SK-N-SH treated with all-trans-retinoic acid at 6 μM for 48 hours (cell line): ENCODE measurements at regions not wholly inside any gene's neighbourhood (a gene's known extent, or its start where the extent isn't known, plus 50 kb on each side); places are given as distances from the start of the nearest gene placed in this dataset.

ENCODE experiments used
- ATAC-seq: fragments of 200-7000 bp; cut with Tn5 transposase; 3 replicates; pipeline ENCODE4 v1.9.1; 2020; ENCODE audit warnings: mild to moderate bottlenecking, moderate library complexity
- ARNTL ChIP-seq: fragments of 450-650 bp; formaldehyde crosslinking; IDR thresholded peaks from 2 replicates; pipeline ENCODE4 v1.5.0; 2020; ENCODE audit warnings: low read depth, mild to moderate bottlenecking, moderate library complexity, borderline replicate concordance
- BACH2 ChIP-seq: fragments of 250-450 bp; sonication (Bioruptor Pico); IDR thresholded peaks from 2 replicates; pipeline ENCODE4 v1.9.0; 2021; ENCODE audit warnings: mild to moderate bottlenecking, borderline replicate concordance
- CREB5 ChIP-seq: fragments of 250-450 bp; sonication (Bioruptor Pico); IDR thresholded peaks from 2 replicates; pipeline ENCODE4 v1.5.1; 2020; ENCODE audit warnings: low read depth, mild to moderate bottlenecking, moderate library complexity
- CSDC2 ChIP-seq: fragments of 250-450 bp; sonication (Bioruptor Pico); IDR thresholded peaks from 2 replicates; pipeline ENCODE4 v1.5.0; 2020; ENCODE audit warnings: mild to moderate bottlenecking, moderate library complexity
- ESRRG ChIP-seq: fragments of 250-450 bp; sonication (Bioruptor Pico); IDR thresholded peaks from 2 replicates; pipeline ENCODE4 v1.6.1; 2021; ENCODE audit warnings: mild to moderate bottlenecking
- GLIS3 ChIP-seq: fragments of 250-450 bp; sonication (Bioruptor Pico); IDR thresholded peaks from 2 replicates; pipeline ENCODE4 v1.5.0; 2020; ENCODE audit warnings: mild to moderate bottlenecking, moderate library complexity
- ISL1 ChIP-seq: fragments of 250-450 bp; sonication (Bioruptor Pico); IDR thresholded peaks from 2 replicates; pipeline ENCODE4 v2.1.2; 2022; ENCODE audit warnings: mild to moderate bottlenecking, moderate library complexity
- OSR1 ChIP-seq: fragments of 250-450 bp; sonication (Bioruptor Pico); IDR thresholded peaks from 2 replicates; pipeline ENCODE4 v1.8.0; 2022; ENCODE audit warnings: moderate library complexity, mild to moderate bottlenecking, inconsistent platforms
- POU6F1 ChIP-seq: fragments of 250-450 bp; sonication (Bioruptor Pico); IDR thresholded peaks from 2 replicates; pipeline ENCODE4 v1.8.0; 2021; ENCODE audit warnings: low read depth, mild to moderate bottlenecking, moderate library complexity, borderline replicate concordance
- PPARA ChIP-seq: fragments of 250-450 bp; sonication (Bioruptor Pico); IDR thresholded peaks from 2 replicates; pipeline ENCODE4 v1.5.0; 2020; ENCODE audit warnings: mild to moderate bottlenecking, borderline replicate concordance
- RARB ChIP-seq: fragments of 250-450 bp; sonication (Bioruptor Pico); IDR thresholded peaks from 2 replicates; pipeline ENCODE4 v1.8.0; 2021; ENCODE audit warnings: mild to moderate bottlenecking, moderate library complexity
- SNAI2 ChIP-seq: fragments of 250-450 bp; sonication (Bioruptor Pico); IDR thresholded peaks from 2 replicates; pipeline ENCODE4 v1.5.0; 2020; ENCODE audit warnings: mild to moderate bottlenecking, moderate library complexity
- TCF4 ChIP-seq: fragments of 250-450 bp; sonication (Bioruptor Pico); IDR thresholded peaks from 2 replicates; pipeline ENCODE4 v1.8.0; 2021; ENCODE audit warnings: mild to moderate bottlenecking, moderate library complexity, borderline replicate concordance
- TOX ChIP-seq: fragments of 250-450 bp; sonication (Bioruptor Pico); IDR thresholded peaks from 2 replicates; pipeline ENCODE4 v1.8.0; 2021; ENCODE audit warnings: mild to moderate bottlenecking, moderate library complexity, borderline replicate concordance
- ZFP30 ChIP-seq: fragments of 450-650 bp; formaldehyde crosslinking; IDR thresholded peaks from 2 replicates; pipeline ENCODE4 v1.5.0; 2022; ENCODE audit warnings: mild to moderate bottlenecking, moderate library complexity
- ZNF565 ChIP-seq: fragments of 450-650 bp; formaldehyde crosslinking; conservative IDR thresholded peaks from 2 replicates; pipeline ENCODE4 v1.5.0; 2020; ENCODE audit warnings: low read depth, mild to moderate bottlenecking, moderate library complexity
- ZNF70 ChIP-seq: fragments of 450-650 bp; formaldehyde crosslinking; IDR thresholded peaks from 2 replicates; pipeline ENCODE4 v1.5.0; 2020; ENCODE audit warnings: mild to moderate bottlenecking, moderate library complexity
- ZNF8 ChIP-seq: fragments of 450-650 bp; formaldehyde crosslinking; IDR thresholded peaks from 2 replicates; pipeline ENCODE4 v1.5.0; 2020; ENCODE audit warnings: mild to moderate bottlenecking, moderate library complexity
- TF ChIP-seq, protein P1 (sequence below): fragments of 250-450 bp; sonication (Bioruptor Pico); IDR thresholded peaks from 2 replicates; pipeline ENCODE4 v1.5.0; 2020; ENCODE audit warnings: mild to moderate bottlenecking, moderate library complexity
- TF ChIP-seq, protein P2 (sequence below): fragments of 250-450 bp; sonication (Bioruptor Pico); IDR thresholded peaks from 2 replicates; pipeline ENCODE4 v1.5.1; 2021; ENCODE audit warnings: mild to moderate bottlenecking, moderate library complexity

DNA sequence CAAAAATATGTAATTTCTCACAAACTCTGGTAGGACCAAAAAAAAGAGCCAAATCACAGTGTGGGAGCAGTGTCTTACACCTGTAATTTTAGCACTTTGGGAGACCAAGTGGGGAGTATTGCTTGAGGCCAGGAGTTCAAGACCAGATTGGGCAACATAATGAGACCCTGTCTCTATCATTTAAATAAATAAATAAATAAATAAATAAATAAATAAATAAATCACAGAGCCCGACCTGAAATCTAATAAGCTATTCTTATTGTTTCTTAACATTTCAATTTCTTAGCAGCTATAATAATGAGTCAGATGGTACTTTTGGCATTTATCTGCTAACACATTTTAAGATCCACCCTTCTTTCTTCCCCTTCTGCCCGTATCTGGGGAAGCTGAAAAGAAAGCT, 1229.6 kb downstream of the SUCLG1 start (continued):
- TF ChIP-seq, protein P1, sequence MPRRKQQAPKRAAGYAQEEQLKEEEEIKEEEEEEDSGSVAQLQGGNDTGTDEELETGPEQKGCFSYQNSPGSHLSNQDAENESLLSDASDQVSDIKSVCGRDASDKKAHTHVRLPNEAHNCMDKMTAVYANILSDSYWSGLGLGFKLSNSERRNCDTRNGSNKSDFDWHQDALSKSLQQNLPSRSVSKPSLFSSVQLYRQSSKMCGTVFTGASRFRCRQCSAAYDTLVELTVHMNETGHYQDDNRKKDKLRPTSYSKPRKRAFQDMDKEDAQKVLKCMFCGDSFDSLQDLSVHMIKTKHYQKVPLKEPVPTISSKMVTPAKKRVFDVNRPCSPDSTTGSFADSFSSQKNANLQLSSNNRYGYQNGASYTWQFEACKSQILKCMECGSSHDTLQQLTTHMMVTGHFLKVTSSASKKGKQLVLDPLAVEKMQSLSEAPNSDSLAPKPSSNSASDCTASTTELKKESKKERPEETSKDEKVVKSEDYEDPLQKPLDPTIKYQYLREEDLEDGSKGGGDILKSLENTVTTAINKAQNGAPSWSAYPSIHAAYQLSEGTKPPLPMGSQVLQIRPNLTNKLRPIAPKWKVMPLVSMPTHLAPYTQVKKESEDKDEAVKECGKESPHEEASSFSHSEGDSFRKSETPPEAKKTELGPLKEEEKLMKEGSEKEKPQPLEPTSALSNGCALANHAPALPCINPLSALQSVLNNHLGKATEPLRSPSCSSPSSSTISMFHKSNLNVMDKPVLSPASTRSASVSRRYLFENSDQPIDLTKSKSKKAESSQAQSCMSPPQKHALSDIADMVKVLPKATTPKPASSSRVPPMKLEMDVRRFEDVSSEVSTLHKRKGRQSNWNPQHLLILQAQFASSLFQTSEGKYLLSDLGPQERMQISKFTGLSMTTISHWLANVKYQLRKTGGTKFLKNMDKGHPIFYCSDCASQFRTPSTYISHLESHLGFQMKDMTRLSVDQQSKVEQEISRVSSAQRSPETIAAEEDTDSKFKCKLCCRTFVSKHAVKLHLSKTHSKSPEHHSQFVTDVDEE (CRISPR knock-in tag) = no peak
- TF ChIP-seq CSDC2 (CRISPR knock-in tag) (no peak), GLIS3 (no peak), OSR1 (CRISPR knock-in tag) (no peak), ISL1 (no peak), ARNTL (CRISPR knock-in tag) (no peak), RARB (CRISPR knock-in tag) (no peak), CREB5 (no peak)

GRCh38 chr2:83224591-83225200, 1234.4 kb downstream of the SUCLG1 start:
- ATAC-seq = no peak
- no peak for TF ChIP-seq ZNF565 (CRISPR knock-in tag)
- TF ChIP-seq, protein P2, sequence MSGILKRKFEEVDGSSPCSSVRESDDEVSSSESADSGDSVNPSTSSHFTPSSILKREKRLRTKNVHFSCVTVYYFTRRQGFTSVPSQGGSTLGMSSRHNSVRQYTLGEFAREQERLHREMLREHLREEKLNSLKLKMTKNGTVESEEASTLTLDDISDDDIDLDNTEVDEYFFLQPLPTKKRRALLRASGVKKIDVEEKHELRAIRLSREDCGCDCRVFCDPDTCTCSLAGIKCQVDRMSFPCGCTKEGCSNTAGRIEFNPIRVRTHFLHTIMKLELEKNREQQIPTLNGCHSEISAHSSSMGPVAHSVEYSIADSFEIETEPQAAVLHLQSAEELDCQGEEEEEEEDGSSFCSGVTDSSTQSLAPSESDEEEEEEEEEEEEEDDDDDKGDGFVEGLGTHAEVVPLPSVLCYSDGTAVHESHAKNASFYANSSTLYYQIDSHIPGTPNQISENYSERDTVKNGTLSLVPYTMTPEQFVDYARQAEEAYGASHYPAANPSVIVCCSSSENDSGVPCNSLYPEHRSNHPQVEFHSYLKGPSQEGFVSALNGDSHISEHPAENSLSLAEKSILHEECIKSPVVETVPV (CRISPR knock-in tag) = no peak
- no peak for TF ChIP-seq TOX
- no peak for TF ChIP-seq ZFP30 (CRISPR knock-in tag)
- TF ChIP-seq, protein P1 (CRISPR knock-in tag) = no peak
- no peak for TF ChIP-seq TCF4 (CRISPR knock-in tag)
- no peak for TF ChIP-seq ARNTL (CRISPR knock-in tag)
- TF ChIP-seq PPARA = no peak
- TF ChIP-seq ISL1 = no peak
- TF ChIP-seq BACH2 (CRISPR knock-in tag) = no peak
- no peak for TF ChIP-seq RARB (CRISPR knock-in tag)
- TF ChIP-seq ZNF70 (CRISPR knock-in tag) = no peak
- TF ChIP-seq ESRRG (CRISPR knock-in tag) = no peak
- TF ChIP-seq POU6F1 (CRISPR knock-in tag) = no peak

GRCh38 chr2:83221258-83221657, 1237.8 kb downstream of the SUCLG1 start:
- TF ChIP-seq GLIS3 = no peak
- TF ChIP-seq, protein P2 (CRISPR knock-in tag) = no peak
- no peak for TF ChIP-seq ZNF8
- TF ChIP-seq TOX = no peak
- TF ChIP-seq ARNTL (CRISPR knock-in tag) = no peak
- TF ChIP-seq OSR1 (CRISPR knock-in tag) = no peak
- TF ChIP-seq TCF4 (CRISPR knock-in tag) = no peak
- TF ChIP-seq PPARA = no peak
- TF ChIP-seq SNAI2 = no peak
- no peak for TF ChIP-seq CREB5
- no peak for ATAC-seq
